NOMO-1 treated with dmso at 0.1 percent for 144 hours (cell line): ENCODE measurements at regions not wholly inside any gene's neighbourhood (a gene's known extent, or its start where the extent isn't known, plus 50 kb on each side); places are given as distances from the start of the nearest gene placed in this dataset.

Experiments
- DNase-seq: peaks from one replicate; lab custom pipeline; 2025; ENCODE audit not compliant: unreplicated experiment; lab: John Stamatoyannopoulos, UW

DNA sequence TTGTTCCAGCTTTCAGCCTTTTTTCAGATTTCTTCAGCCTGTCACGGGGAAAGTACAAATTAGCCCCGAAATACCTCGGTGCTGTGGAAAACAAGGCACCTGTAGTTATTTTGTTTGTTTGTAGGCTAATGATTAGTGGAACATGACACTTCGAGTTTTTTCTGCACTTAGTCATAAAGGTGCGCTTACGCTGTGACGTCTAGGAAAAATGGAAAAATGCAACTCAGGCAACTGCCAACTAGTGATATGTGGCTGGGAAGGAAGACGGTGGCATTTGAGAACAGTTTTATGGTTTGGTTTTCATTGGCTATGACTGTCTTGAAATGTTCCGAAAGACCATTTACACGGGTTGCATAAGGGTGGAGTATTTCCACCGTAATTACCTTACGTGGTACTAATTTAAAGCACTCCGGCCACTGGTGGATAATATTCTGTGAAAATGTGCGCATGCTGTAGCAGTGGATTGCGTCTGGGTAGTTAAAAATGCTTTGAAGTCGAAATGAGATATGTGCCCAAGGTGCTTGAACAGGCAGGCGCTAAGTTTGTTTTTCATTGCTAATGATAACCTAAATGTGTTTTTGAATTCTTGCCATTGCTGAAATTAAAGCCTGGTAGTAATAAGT is 94.5 kb upstream of the CELF2 start:
- DNase-seq = no peak

- DNase-seq = no peak
These were observed 92.0 kb upstream of the CELF2 start for GRCh38 chr10:10925667-10926066.

DNA sequence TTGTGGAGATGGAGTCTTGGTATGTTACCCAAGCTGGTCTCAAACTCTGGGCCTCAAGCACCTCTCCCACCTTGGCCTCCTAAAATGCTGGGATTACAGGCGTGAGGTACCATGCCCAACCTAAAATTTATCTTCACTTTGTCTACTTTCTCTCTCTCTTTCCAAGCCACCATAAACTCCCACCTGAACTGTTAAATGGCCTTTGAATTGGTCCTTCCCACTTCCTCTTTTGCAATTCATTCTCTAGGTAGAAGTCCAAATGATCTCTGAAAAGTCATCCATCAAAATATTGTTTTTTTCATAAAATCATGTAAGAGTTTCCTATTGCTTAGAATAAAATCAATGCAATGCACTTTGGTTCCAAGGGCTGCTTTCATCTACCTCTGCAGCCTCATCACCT is 90.1 kb upstream of the CELF2 start:
- DNase-seq = no peak

GRCh38 chr10:10930979-10931743 is 86.5 kb upstream of the CELF2 start:
- DNase-seq = no peak

- no peak for DNase-seq
These were observed 82.6 kb upstream of the CELF2 start for GRCh38 chr10:10935032-10935431.

DNA sequence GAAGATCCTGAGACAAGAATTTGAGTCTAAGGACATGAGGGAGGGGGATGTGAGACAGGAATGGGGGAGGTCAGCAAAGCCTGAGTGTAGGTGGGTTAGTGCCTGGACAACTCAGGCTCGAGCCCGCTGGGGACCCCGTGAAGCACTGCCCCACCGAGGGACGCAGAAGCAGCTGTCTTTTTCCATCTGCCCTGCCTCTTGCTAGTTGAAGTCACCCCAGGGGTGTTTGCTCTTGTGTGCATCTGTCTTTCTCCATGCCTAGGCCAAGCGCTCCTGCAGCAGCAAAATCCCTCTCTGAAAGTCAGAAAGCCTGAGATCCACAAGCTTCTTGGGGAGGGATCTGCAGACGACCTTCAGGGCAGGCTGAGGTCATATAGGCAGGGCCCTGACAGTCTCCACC is 79.0 kb upstream of the CELF2 start:
- DNase-seq = no peak

- DNase-seq = no peak
These were observed 76.4 kb upstream of the CELF2 start for GRCh38 chr10:10941127-10941730.

GRCh38 chr10:10942441-10942840 is 75.2 kb upstream of the CELF2 start:
- no peak for DNase-seq

- no peak for DNase-seq
These were observed 71.6 kb upstream of the CELF2 start for GRCh38 chr10:10946081-10946480.

GRCh38 chr10:10946801-10947200 is 70.9 kb upstream of the CELF2 start:
- DNase-seq = no peak

- DNase-seq = no peak
These were observed 66.0 kb upstream of the CELF2 start for GRCh38 chr10:10951675-10952074.

GRCh38 chr10:10952800-10953199 is 64.9 kb upstream of the CELF2 start:
- DNase-seq = no peak

DNA sequence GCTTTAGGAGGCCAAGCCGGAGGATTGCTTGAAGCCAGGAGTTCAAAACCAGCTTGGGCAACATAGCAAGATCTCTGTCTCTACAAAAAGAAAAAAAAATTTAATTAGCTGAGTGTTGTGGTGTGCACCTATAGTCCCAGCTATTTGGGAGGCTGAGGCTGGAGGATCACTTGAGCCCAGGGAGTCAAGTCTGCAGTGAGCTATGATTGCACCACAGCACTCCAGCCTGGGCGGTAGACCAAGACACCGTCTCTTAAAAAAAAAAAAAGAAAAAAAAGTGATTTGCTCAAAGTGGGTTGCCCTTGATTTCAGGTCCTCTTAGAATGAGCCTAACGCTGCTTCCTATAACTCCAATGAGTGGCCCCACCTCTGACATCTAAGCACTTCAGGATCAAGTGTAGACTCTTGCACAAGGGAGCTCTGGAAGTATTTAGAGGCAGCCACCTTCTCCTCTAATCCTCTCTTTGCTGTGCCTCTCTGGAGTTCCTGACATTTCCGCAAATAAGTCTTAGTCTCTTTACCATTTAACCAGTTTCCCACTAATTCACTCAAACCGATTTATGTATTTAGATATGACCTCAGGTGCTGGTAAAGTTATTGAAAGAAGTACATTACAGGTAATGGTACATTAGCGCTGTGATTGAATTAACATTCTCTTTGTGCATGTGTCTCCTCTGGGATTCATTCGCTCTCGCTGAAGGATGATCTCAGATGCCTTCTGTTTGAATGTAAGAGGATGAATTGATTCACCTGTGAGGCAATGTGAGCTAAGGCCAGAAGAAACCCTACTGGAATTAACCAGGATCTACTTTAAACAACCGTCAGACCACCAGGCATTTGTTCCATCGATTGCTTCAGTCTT is 60.8 kb upstream of the CELF2 start:
- no peak for DNase-seq

DNA sequence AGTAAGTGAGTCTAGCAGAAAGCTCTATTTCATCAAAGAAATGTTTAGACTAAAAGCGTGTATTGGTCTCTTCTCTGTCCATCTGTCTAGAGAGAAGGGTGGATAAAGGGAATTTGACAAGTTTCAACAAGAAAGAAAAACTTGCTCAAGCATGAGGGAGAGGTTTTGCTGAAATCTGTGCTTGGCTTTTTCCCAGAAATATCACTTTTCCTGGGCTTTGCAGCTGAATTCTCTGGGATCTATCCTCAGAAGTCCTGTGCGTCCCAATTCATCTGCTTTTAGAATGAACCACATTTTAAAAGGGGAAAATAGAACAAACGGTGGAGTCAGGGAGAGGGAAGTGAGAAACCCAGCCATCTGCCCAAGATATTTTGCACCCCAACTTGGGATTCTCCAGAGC is 59.6 kb upstream of the CELF2 start:
- DNase-seq = no peak

GRCh38 chr10:10959666-10960065 is 58.0 kb upstream of the CELF2 start:
- DNase-seq = no peak

GRCh38 chr10:10960534-10960933 is 57.1 kb upstream of the CELF2 start:
- no peak for DNase-seq

- no peak for DNase-seq
These were observed 56.6 kb upstream of the CELF2 start for GRCh38 chr10:10961072-10961471.

GRCh38 chr10:10967029-10967428 is 50.6 kb upstream of the CELF2 start:
- DNase-seq = no peak

DNA sequence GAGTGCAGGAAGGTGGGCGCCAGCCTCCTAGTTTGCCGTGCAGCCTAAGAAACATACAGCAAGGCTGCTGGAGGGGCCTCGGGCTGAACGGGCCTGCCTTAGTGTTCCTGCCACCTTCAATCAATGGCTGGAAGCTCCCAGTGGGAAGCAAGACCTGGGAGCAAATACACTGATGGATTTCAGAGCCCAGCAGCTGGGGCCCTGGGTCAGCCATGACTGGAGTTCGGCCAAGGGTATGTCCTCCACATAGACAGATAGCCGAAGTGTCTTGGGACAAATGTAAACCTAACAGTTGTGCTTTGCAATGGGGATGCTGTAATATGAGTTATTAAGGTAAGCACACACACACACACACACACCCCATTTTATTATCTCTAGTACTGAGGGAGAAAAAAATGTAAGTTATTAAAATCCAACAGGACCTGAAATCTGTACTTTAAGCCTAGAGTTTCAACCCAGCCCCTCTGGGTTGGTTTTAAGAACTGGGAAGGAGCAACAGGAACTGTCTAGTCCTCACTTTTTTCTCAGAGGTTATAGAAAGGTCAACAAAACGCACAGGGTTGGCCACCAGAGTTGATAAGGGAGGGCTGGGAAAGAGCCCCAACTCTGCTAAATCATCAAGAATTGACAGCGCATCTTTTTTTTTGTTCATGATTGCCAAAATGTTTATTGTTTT is 50.0 kb upstream of the CELF2 start:
- no peak for DNase-seq
